Progenitor cell of endocrine pancreas (in vitro differentiated cells): ENCODE measurements at regions not wholly inside any gene's neighbourhood (a gene's known extent, or its start where the extent isn't known, plus 50 kb on each side); places are given as distances from the start of the nearest gene placed in this dataset.

Experiments
- DNase-seq: peaks from one replicate; pipeline ENCODE4 v3.0.0; 2021; ENCODE audit warnings: low spot score; ENCODE audit not compliant: unreplicated experiment
- H3K27ac Mint-ChIP-seq: 2 replicates; pipeline ENCODE4 v1.8.0; 2021; ENCODE audit warnings: mild to moderate bottlenecking, moderate library complexity, mixed read lengths
- H3K27me3 Mint-ChIP-seq: 2 replicates; pipeline ENCODE4 v1.8.0; 2021; ENCODE audit warnings: mixed read lengths
- H3K36me3 Mint-ChIP-seq: 2 replicates; pipeline ENCODE4 v1.8.0; 2022; ENCODE audit warnings: mixed read lengths; ENCODE audit not compliant: insufficient read depth
- H3K4me1 Mint-ChIP-seq: 2 replicates; pipeline ENCODE4 v1.8.0; 2021; ENCODE audit warnings: low read depth, mixed read lengths
- H3K4me3 Mint-ChIP-seq: 2 replicates; pipeline ENCODE4 v1.8.0; 2021; ENCODE audit warnings: low read depth, mild to moderate bottlenecking, moderate library complexity, mixed read lengths
- H3K9me3 Mint-ChIP-seq: 2 replicates; pipeline ENCODE4 v1.8.0; 2021; ENCODE audit warnings: low read depth, mixed read lengths
- TF ChIP-seq, protein P1 (sequence below): fragments of 200-600 bp; sonication (generic); IDR thresholded peaks from one replicate; pipeline ENCODE4 v1.5.0; 2021; ENCODE audit warnings: antibody characterized with exemption, mild to moderate bottlenecking; ENCODE audit not compliant: unreplicated experiment

DNA sequence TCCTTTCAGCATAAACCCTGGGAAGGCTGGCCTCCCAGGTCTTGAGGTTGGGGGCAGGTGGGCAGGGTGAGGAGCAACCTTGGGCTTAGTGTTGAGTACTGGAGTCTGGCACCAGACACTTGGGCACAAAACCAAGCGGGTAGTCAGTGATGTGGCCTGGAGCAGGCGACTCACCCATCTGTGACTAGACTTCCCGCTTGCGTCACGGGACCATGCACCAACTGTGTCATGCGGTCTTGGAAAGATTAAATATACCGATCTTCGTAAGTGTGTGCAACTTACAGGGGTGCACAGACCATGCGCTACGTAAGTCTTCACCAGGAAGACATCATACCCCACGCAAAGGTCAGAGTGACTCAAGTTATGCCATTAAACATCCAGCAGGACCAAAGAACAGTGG lies 304.4 kb upstream of the IRX4 start:
- DNase-seq, result peak; percentile 3
- Mint-ChIP-seq H3K4me1 (peaks cover 5% of the 10 kb centered on the region), H3K27ac (no peak overlapping the region), H3K36me3 (no peaks in the 10 kb centered on the region), H3K4me3 (no peak overlapping the region), H3K27me3 (peaks cover 76% of the 10 kb centered on the region), H3K9me3 (no peaks in the 10 kb centered on the region)
- TF ChIP-seq, protein P1, sequence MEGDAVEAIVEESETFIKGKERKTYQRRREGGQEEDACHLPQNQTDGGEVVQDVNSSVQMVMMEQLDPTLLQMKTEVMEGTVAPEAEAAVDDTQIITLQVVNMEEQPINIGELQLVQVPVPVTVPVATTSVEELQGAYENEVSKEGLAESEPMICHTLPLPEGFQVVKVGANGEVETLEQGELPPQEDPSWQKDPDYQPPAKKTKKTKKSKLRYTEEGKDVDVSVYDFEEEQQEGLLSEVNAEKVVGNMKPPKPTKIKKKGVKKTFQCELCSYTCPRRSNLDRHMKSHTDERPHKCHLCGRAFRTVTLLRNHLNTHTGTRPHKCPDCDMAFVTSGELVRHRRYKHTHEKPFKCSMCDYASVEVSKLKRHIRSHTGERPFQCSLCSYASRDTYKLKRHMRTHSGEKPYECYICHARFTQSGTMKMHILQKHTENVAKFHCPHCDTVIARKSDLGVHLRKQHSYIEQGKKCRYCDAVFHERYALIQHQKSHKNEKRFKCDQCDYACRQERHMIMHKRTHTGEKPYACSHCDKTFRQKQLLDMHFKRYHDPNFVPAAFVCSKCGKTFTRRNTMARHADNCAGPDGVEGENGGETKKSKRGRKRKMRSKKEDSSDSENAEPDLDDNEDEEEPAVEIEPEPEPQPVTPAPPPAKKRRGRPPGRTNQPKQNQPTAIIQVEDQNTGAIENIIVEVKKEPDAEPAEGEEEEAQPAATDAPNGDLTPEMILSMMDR, result no peak

DNA sequence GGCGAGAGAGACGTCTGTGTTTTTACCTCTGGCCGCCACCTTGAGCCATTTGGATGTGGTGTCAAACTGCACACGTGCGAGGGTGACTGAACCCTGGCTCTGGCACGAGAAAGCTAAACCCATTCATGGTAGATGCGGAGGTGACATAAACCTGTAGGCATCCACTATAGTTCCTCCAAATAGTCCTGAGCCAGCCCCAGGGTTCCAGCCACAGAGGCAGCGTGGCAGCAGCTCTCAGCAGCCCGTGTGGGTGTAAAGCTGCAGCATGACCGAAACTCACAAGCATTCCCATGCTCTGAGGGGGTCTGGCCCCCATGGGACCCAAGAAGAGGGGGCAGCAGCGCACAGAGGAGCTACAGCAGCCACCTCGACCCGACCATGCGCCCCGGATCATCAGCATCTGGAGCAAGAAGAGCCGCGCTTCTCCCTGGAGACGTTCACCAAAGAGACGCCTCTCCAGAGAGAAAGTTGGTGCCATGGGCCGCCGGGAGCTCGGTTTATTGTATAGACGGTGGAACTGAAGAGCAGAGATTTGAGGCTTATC lies 303.8 kb upstream of the IRX4 start:
- Mint-ChIP-seq H3K4me1 (peaks cover 5% of the 10 kb centered on the region), H3K9me3 (no peaks in the 10 kb centered on the region), H3K36me3 (no peaks in the 10 kb centered on the region), H3K4me3 (no peak overlapping the region), H3K27ac (no peak overlapping the region), H3K27me3 (peaks cover 81% of the 10 kb centered on the region)
- DNase-seq, result peak; percentile 4
- TF ChIP-seq, protein P1, result no peak

DNA sequence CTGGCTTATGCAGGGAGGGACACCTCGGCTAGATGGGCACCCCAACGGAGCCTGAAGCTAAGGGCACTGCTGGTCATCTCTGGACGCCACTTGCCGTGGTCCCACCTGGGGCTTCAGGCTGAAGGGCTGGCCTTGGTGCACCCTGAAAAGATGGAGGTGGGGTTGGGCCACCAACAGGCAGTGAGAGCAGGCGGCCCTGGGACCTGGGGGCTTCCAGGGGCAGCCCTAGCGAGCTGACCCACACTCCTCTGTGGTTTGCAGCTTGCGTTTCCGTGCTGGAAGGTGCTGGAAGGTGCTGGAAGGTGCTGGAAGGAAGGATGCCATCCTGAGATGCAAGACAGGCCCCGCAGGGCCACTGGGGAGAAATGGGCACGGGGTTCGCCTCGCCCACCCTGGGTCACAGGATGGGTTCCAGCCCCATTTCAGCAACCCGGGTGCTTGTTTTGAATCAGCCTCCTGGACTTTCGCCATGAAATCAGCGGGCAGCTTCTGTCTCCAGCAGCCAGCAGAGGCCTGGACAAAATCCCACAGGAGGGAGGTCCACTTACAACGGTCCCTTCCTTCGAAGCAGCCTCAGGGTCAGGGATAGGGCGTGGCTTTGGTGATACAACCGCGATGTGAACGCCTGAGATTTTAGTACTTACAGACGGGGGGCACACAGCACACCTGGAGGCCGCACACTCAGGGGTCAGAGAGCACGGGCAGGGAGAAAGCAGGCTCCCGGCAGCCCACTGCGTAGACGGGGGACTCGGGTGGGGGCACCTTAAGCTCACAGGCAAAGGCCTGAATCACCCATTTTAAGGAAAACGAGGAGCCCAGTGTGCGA lies 303.1 kb upstream of the IRX4 start:
- Mint-ChIP-seq H3K36me3 (no peaks in the 10 kb centered on the region), H3K4me1 (peaks cover 5% of the 10 kb centered on the region), H3K27me3 (peaks cover 81% of the 10 kb centered on the region), H3K9me3 (no peaks in the 10 kb centered on the region), H3K27ac (no peak overlapping the region), H3K4me3 (no peak overlapping the region)
- TF ChIP-seq, protein P1, result no peak
- peak; percentile 6 for DNase-seq

DNA sequence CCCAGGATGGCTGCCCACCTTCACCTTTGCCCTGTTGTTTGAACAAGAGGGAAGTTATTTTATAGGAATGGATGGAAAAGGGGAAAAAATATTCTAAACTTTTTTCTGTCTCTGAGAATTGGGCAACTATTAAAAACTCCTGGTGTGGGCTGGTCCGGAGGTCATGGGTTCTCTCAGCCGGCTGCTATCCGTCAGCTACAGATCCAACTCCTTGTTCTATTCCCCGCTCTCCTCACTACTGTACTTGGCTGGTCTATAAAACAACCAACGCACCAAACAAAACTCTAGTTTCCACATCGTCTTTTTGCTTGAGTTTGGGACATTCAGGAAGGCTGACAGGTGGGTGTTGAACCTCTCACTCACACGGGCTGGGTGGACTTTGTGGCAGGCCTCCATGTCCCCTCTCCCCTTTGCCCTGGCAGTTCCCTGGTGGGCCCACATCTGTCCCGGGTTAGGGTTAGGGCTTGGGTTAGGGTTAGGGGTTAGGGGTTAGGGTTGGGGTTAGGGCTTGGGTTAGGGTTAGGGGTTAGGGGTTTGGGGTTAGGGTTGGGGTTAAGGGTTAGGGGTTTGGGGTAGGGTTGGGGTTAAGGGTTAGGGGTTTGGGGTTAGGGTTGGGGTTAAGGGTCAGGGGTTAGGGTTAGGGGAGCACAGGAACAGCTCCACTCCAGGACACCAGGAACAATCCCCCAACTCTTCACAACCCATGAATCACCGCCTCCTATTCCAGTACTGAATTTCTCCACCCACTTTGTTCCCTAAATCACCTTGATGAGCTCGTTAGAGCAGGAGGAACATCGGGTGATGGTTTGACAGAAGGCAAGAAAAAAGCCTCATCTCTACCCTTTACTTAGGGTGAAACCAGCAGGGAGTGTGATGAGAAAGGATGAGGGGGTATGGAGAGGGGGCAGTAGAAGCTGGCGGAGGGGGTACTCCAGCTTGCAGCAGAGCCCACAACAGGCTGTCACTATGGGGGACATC lies 302.1 kb upstream of the IRX4 start:
- no peak overlapping the region for H3K27ac Mint-ChIP-seq
- no peaks in the 10 kb centered on the region for H3K9me3 Mint-ChIP-seq
- peak; percentile 3 for DNase-seq
- TF ChIP-seq, protein P1, result no peak
- H3K36me3 Mint-ChIP-seq, result no peaks in the 10 kb centered on the region
- peaks cover 82% of the 10 kb centered on the region for H3K27me3 Mint-ChIP-seq
- no peak overlapping the region for H3K4me3 Mint-ChIP-seq
- H3K4me1 Mint-ChIP-seq, result peaks cover 5% of the 10 kb centered on the region

DNA sequence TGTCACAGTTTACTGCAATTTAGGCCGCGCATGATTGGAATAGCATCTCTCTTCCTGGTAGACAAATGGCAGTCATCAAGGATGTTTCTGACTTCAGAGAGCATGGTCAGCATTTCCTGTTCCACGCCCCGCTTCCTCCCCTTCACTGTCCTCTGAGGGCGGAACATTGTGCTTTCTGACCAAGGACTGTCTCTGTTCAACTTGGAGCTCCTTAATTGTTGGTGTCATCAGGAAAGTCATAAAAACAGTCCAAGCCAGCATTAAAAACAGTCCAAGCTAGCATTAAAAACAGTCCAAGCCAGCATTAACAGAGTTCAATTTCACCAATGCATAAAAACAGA lies 301.3 kb upstream of the IRX4 start:
- Mint-ChIP-seq H3K27me3 (peaks cover 86% of the 10 kb centered on the region), H3K27ac (no peak overlapping the region), H3K4me1 (peaks cover 5% of the 10 kb centered on the region), H3K4me3 (no peak overlapping the region), H3K9me3 (no peaks in the 10 kb centered on the region), H3K36me3 (no peaks in the 10 kb centered on the region)
- peak; percentile 3 for DNase-seq
- TF ChIP-seq, protein P1, result no peak
